ENCODE measurements at regions not wholly inside any gene's neighbourhood (a gene's known extent, or its start where the extent isn't known, plus 50 kb on each side); places are given as distances from the start of the nearest gene placed in this dataset.

- TF ChIP-seq CTCF (conservative IDR thresholded peaks at IDR 0.05; ENCODE audit: low read length) = no peak
- no peak for TF ChIP-seq EZH2phosphoT487 (IDR thresholded peaks at IDR 0.05; ENCODE audit: borderline replicate concordance, low read depth, low read length)
These were observed 202.4 kb upstream of the HNRNPA3 start for GRCh38 chr2:177010146-177010545.
